Hepatocyte (in vitro differentiated cells): ENCODE measurements at regions not wholly inside any gene's neighbourhood (a gene's known extent, or its start where the extent isn't known, plus 50 kb on each side); places are given as distances from the start of the nearest gene placed in this dataset.

Experiments used
- EZH2 ChIP-seq: fragments of 200-600 bp; sonication (generic); IDR thresholded peaks from 2 replicates; pipeline ENCODE4 v1.6.1; 2016; ENCODE audit warnings: antibody characterized with exemption, mild to moderate bottlenecking, borderline replicate concordance
- TF ChIP-seq, protein P1 (sequence below): fragments of 200-600 bp; sonication (generic); IDR thresholded peaks from 2 replicates; pipeline ENCODE4 v1.5.1; 2016; ENCODE audit warnings: antibody characterized with exemption, mild to moderate bottlenecking; ENCODE audit not compliant: poor library complexity

DNA sequence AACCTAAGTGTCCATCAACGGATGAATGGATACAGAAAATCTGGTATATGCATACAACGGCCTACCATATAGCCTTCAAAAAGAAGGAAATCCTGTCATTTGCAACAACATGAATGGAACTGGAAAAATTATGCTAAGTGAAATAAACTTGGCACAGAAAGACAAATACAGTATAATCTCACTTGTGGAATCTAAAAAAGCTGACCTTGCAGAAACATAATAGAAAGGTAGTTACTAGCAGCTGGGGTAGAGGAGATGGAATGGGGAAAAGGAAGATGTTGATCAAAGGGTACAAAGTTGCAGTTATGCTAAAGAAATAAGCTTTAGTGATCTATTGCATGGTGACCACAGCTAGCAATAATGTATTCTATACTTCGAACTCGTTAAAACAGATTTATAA lies 444.1 kb downstream of the OCA2 start:
- TF ChIP-seq, protein P1, sequence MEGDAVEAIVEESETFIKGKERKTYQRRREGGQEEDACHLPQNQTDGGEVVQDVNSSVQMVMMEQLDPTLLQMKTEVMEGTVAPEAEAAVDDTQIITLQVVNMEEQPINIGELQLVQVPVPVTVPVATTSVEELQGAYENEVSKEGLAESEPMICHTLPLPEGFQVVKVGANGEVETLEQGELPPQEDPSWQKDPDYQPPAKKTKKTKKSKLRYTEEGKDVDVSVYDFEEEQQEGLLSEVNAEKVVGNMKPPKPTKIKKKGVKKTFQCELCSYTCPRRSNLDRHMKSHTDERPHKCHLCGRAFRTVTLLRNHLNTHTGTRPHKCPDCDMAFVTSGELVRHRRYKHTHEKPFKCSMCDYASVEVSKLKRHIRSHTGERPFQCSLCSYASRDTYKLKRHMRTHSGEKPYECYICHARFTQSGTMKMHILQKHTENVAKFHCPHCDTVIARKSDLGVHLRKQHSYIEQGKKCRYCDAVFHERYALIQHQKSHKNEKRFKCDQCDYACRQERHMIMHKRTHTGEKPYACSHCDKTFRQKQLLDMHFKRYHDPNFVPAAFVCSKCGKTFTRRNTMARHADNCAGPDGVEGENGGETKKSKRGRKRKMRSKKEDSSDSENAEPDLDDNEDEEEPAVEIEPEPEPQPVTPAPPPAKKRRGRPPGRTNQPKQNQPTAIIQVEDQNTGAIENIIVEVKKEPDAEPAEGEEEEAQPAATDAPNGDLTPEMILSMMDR, result no peak
- no peak for TF ChIP-seq EZH2
